HG03175 (cell line): ENCODE measurements at regions not wholly inside any gene's neighbourhood (a gene's known extent, or its start where the extent isn't known, plus 50 kb on each side); places are given as distances from the start of the nearest gene placed in this dataset.
"Not testable (repeated sequence)": the region's sequence is repeated elsewhere in the genome, so short reads cannot be mapped to it uniquely, and the experiment has no call there.

Source experiments
- ATAC-seq: cut with Tn5 transposase; IDR thresholded peaks from one replicate; pipeline ENCODE4 v1.9.1; 2021; ENCODE audit warnings: mild to moderate bottlenecking, moderate library complexity; ENCODE audit not compliant: unreplicated experiment

DNA sequence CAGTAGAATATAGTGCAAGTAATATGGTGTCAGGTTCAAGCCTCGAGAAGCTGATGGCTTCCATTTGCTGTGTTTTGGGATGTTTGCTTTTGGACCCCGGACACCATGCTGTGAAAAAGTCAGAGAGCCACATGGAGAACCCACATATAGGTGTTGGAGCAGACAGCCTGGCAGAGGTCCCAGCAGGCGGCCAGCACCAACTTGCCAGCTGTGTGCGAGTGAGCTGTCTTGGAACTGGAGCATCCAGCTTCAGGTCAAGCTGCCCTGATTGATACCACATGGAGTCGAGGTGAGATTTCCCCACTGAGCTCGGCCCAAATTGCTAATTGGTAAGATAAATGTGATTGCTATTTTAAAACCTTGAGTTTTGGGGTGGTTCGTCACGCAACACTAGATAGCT lies 185.7 kb upstream of the TBL1XR1 start:
- ATAC-seq: no peak

DNA sequence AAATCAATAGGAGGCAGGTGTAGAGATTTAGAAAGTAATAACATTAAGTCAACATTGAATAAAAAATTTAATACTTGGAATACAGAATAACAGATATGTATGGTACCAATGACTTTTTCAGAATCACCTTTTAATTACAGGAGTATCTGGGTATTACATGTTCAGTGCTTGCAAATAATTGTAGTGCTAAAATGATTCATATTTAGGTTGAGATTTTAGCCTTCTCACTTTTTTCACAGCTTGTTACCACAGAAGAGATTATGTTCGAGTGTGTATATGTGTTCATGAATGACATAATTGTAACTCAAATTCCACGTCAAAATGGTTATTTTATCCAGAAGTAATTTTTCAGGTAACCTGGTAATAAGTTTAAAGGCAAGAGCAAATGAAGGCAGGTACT lies 187.9 kb upstream of the TBL1XR1 start:
- ATAC-seq: no peak

DNA sequence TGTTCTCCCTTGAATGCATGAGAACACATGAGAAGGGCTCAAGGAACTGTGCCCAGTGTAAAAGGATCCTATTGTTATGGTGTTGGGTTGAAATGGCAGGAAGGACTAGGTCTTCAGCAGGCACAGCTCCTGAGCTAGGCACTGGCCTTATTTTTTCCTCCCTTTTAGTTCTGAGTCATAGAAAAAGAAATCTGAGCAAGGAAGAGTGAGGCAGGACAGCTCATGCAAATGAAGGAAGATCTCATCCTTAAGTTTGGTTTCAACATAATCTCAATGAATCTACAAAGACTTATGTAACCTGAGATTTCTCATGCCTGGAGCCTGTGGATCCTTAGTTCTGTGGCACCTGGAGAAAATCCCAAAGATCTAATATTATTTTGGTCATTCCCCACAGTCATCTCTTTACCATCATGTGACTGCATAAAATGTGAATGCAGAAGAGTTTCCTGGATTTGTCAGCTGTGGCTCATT lies 188.6 kb upstream of the TBL1XR1 start:
- no peak for ATAC-seq

- no peak for ATAC-seq
Measured at GRCh38 chr3:177388209-177388608, 190.9 kb upstream of the TBL1XR1 start.

- ATAC-seq: not testable (repeated sequence)
Measured at GRCh38 chr3:177394231-177395024, 197.1 kb upstream of the TBL1XR1 start.

GRCh38 chr3:177396733-177397132 lies 199.5 kb upstream of the TBL1XR1 start:
- ATAC-seq: no peak

DNA sequence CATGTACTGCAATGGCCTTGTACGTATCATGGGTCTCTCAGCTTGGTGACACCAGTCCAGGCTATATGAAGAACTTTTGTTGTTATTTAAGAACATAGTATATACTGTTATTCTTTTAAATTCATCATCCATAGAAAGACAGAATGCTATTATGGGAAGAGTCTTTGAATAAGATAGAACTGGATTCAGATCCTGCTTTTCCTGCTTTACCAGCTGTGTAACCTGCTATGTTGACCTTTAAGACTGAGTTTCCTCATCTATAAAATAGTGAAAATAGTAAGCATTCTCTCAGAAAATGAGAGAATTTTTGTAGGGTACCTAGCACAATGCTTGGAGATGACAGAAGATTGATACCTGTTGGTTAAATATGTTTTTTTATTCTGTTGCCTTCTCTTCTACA lies 204.1 kb upstream of the TBL1XR1 start:
- ATAC-seq: no peak

DNA sequence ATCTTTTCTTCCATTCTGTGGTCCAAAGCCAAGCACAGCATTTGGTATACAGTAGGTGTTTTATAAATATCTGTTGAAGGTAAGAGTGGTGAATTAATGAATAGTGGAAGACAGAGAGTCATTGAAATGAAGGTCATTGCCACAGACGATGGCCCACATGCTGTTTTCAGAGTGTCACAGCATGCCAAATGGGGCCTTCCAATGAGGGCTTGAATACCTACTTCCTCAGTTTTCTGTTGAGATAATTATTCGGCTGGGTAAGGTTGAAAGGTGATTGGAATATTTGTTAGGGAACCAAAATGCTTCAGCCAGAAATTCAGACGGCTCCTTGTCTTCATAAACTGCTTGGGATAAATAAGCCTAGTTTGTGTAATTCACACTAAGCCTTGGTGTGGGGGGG lies 205.3 kb upstream of the TBL1XR1 start:
- no peak for ATAC-seq

DNA sequence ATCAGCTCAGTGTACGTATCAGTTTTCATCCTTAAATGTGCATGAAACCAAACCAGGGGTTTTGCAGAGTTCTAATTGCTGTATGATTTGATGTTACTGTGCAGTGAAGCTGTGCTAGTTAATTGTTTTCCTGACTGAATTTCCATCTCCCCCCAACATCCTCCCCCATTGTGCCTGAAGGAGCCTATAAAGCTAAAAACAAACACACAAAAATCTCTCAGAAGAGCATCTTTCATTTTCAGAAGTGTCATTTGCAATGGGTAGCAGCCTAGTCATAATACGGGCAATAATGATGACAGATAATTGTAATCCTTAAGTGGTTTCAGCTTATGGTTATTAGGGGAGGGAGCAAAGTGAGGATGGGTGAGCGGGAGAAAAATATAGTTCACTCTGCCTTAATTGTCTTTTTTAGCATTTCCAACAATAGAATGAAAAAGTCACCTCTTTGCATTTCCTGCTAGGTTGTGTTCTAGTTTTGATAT lies 207.9 kb upstream of the TBL1XR1 start:
- no peak for ATAC-seq

DNA sequence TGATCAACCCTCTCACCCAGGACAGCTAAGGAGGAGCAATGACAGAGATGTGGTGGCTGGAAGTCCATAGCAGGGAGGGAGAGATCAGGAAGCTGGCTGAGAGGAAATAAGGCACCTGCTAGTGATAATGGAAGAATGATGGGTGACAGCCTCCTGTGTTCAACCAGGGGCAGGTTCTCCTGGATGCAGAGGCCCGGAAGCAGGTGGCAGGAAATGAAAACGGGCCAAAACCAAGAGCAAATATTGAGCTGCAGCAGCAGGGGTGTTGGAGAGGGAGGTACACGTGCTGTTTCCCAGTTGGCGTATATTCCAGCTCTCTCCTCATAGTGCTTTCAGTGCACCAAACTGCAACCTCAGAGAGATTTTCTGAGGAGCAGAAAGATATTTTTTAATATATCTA lies 213.4 kb upstream of the TBL1XR1 start:
- ATAC-seq: no peak

DNA sequence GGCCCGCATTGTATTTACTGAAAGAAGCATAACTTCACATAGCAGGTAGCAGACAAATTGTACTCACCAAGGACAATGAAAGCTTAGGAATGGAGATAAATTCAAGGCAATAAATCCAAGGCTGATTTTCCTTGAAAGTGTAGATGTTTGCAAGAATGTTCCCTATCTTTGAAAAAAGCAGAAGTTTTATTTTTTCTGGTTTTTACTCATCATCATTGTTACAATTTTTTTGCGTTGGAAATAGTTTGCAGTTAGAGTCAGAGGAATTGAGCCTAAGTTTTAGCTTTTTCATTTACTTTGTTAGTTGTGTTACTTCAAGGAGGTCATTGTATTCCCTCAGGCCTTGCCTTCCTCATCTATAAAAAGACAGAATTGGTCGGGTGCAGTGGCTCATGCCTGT lies 213.9 kb upstream of the TBL1XR1 start:
- no peak for ATAC-seq

DNA sequence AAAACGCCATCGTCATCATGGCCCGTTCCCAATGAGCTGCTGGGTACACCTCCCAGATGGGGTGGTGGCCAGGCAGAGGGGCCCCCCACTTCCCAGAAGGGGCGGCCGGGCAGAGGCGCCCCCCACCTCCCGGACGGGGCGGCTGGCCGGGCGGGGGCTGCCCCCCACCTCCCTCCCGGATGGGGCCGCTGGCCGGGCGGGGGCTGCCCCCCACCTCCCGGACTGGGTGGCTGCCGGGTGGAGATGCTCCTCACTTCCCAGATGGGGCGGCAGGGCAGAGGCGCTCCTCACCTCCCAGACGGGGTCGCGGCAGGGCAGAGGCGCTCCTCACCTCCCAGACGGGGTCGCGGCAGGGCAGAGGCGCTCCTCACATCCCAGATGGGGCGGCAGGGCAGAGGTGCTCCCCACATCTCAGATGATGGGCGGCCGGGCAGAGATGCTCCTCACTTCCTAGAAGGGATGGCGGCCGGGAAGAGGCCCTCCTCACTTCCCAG lies 215.4 kb upstream of the TBL1XR1 start:
- ATAC-seq: not testable (repeated sequence)

DNA sequence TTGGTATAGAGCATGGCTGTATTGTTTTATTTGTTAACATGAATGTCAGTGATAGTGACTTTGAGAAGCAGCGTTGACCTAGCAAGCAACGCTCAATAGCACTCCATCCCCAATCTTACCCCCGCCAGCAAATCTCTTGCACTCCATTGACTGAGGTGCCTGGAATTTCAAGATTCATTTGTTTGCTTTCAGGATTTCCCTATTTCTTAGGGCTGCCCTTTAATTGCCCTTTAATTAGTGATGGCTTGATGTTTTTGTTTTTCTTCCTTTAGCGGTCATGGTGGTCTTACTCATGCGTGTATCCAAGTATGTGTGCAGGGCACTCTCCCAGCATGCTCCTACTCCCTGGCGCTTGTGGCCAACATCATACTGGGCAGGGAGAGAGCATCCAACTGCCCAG lies 216.8 kb upstream of the TBL1XR1 start:
- no peak for ATAC-seq

DNA sequence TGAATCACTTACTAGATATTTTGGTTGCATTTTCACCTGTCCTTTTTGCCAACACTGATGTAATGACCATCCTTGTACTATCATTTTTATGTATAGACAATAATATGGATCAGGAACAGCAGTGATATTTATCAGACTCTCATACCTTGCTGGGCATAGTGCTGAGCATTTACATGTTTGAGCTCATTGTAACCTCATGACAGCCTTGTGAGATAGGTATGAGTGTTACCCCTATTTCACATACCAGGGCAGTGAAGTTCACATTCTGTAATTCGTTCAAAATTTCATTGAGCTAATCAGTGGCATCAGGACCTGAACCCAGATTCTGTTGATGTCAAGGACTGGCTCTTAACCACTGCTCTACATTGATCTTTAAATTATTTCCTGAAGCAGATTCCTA lies 221.5 kb upstream of the TBL1XR1 start:
- ATAC-seq: no peak

DNA sequence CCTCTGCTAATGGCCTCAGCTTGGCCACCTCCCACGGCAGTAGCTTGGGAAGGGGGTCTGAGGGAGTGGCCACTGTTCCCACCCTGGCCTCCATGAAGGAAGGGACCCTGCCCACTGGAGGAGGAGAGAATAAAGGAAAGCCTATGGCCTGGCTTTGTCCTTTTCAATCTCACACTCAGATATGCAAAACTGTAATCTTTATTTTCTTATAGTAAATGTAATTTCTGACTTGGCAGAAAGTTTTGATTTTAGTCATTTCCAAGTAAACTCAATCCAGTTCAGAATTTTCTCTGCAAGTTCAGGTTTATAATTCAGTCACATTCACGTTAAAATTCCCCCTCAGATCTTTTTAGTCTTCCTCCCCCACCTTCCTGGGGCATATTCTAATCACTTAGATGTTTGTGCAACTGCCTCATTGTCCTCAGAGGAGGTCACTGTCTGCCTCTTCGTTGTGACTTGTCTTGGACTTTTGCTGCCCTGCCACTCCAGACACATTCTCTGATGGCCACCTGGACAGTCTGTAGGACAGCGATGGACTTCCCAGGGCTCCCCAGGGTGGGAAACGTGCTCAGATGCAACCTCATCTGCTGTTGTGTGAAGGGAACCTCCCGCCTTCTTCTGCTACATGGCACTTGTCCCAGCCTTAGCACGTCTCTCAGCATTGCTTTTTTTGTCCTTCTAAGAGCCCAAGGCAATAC lies 222.8 kb upstream of the TBL1XR1 start:
- ATAC-seq: peak; percentile 35

- ATAC-seq: no peak
Measured at GRCh38 chr3:177420651-177421480, 223.6 kb upstream of the TBL1XR1 start.

- ATAC-seq: no peak
Measured at GRCh38 chr3:177421481-177421785, 224.2 kb upstream of the TBL1XR1 start.

- no peak for ATAC-seq
Measured at GRCh38 chr3:177424521-177424920, 227.2 kb upstream of the TBL1XR1 start.

- ATAC-seq: no peak
Measured at GRCh38 chr3:177425042-177425441, 227.8 kb upstream of the TBL1XR1 start.

DNA sequence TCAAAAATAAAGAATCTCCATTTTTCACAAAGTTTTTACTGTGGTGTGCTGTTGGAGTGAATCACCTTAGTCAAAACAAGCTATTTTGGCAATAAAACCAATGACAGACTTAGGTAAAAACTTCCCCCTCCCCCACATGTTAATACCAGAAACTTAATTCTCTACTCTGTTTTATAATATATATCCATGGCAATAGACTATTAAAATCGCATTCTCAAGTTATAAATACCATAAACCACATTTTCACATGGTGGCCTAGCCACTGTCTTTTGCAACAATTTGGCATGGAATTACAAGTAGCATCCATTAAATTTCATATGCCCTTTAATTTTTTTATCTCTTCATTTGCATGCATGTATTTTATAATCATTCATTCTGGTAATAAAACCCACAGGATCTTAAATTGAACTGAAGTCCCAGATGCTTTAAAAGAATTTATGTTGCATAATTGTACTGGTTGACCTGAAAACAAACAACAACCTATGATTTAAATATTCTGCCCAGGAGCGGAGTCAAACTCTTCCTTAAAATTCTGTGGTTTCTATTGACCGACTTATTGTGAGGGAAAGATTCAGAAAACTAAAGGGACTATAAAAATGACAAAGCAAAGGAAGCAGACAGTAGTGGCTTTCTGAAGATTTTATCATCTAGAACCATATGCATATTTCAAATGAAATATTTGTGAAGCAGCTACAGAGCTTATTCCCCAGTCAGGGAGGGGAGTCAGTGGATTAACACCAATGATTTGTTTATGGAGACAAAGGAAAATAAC lies 229.0 kb upstream of the TBL1XR1 start:
- no peak for ATAC-seq
